ENCODE measurements at regions not wholly inside any gene's neighbourhood (a gene's known extent, or its start where the extent isn't known, plus 50 kb on each side); places are given as distances from the start of the nearest gene placed in this dataset.

- H3K27me3 ChIP-seq (ENCODE audit: insufficient read depth, low read depth, severe bottlenecking), result peaks cover 5% of the 10 kb centered on the region
- DNase-seq, result no peak
- H3K9me3 ChIP-seq (ENCODE audit: severe bottlenecking), result no peaks in the 10 kb centered on the region
- TF ChIP-seq, protein P1, sequence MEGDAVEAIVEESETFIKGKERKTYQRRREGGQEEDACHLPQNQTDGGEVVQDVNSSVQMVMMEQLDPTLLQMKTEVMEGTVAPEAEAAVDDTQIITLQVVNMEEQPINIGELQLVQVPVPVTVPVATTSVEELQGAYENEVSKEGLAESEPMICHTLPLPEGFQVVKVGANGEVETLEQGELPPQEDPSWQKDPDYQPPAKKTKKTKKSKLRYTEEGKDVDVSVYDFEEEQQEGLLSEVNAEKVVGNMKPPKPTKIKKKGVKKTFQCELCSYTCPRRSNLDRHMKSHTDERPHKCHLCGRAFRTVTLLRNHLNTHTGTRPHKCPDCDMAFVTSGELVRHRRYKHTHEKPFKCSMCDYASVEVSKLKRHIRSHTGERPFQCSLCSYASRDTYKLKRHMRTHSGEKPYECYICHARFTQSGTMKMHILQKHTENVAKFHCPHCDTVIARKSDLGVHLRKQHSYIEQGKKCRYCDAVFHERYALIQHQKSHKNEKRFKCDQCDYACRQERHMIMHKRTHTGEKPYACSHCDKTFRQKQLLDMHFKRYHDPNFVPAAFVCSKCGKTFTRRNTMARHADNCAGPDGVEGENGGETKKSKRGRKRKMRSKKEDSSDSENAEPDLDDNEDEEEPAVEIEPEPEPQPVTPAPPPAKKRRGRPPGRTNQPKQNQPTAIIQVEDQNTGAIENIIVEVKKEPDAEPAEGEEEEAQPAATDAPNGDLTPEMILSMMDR (IDR thresholded peaks at IDR 0.05; ENCODE audit: low read depth, low read length), result no peak
- H3K36me3 ChIP-seq, result no peaks in the 10 kb centered on the region
- H3K4me3 ChIP-seq (ENCODE audit: low read depth, low read length), result no peak overlapping the region
- no peak overlapping the region for H3K27ac ChIP-seq
Observed at GRCh38 chr6:6392214-6393068, 72.0 kb upstream of the F13A1 start.

- DNase-seq, result no peak
- TF ChIP-seq, protein P1 (IDR thresholded peaks at IDR 0.05; ENCODE audit: low read depth, low read length), result no peak
- H3K4me3 ChIP-seq (ENCODE audit: low read depth, low read length), result no peak overlapping the region
- H3K27me3 ChIP-seq (ENCODE audit: insufficient read depth, low read depth, severe bottlenecking), result peaks cover 5% of the 10 kb centered on the region
- no peak overlapping the region for H3K27ac ChIP-seq
- H3K9me3 ChIP-seq (ENCODE audit: severe bottlenecking), result no peaks in the 10 kb centered on the region
- H3K36me3 ChIP-seq, result no peaks in the 10 kb centered on the region
Observed at GRCh38 chr6:6393069-6393529, 72.6 kb upstream of the F13A1 start.

GRCh38 chr6:6395581-6396197, 75.2 kb upstream of the F13A1 start:
- Histone ChIP-seq H3K27ac (no peak overlapping the region), H3K4me3 (ENCODE audit: low read depth, low read length) (no peak overlapping the region), H3K27me3 (ENCODE audit: insufficient read depth, low read depth, severe bottlenecking) (peaks cover 5% of the 10 kb centered on the region), H3K36me3 (no peaks in the 10 kb centered on the region), H3K9me3 (ENCODE audit: severe bottlenecking) (no peaks in the 10 kb centered on the region)
- TF ChIP-seq, protein P1 (IDR thresholded peaks at IDR 0.05; ENCODE audit: low read depth, low read length), result no peak
- no peak for DNase-seq

DNA sequence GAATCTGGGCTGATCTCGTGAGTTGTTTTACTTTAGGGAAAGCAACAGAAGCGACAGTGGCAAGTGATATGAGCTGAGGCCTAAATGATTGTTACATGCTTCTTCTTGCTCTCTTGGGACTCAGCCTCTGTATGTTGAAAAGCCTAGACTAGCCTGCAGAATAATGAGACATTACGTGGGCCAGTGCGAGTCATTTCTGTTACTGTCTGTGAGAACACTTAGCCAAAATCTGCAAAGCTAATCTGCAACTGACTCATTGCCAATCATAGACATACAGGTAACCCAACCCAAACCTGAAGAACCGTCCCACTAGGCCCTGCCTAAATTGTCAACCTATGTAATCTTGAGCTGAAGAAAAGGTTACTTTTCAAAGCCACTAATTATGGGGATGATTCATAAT, 77.4 kb upstream of the F13A1 start:
- H3K36me3 ChIP-seq, result no peaks in the 10 kb centered on the region
- no peaks in the 10 kb centered on the region for H3K9me3 ChIP-seq (ENCODE audit: severe bottlenecking)
- H3K27me3 ChIP-seq (ENCODE audit: insufficient read depth, low read depth, severe bottlenecking), result peaks cover 5% of the 10 kb centered on the region
- no peak overlapping the region for H3K4me3 ChIP-seq (ENCODE audit: low read depth, low read length)
- H3K27ac ChIP-seq, result no peak overlapping the region
- TF ChIP-seq, protein P1 (IDR thresholded peaks at IDR 0.05; ENCODE audit: low read depth, low read length), result no peak
- DNase-seq, result no peak

DNA sequence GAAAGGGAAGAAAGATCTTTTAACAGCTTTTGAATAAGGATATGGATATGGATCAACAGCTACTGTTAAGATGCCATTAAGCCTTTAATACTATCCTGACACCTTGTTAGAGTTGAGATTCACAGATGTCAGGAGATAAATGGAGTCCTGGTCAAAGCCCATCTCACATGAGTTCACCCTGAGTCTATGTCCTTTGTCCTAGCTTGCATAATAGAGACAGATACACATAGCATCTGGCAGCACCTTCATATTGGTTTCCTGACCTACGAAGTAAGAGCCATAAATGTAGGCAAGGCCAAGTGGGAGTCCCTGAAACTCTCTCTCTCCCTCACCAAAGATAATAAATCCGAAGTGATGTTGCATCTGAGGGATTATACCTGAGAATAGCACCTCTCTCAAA, 79.1 kb upstream of the F13A1 start:
- Histone ChIP-seq H3K27me3 (ENCODE audit: insufficient read depth, low read depth, severe bottlenecking) (peaks cover 2% of the 10 kb centered on the region), H3K9me3 (ENCODE audit: severe bottlenecking) (no peaks in the 10 kb centered on the region), H3K27ac (no peak overlapping the region), H3K36me3 (no peaks in the 10 kb centered on the region), H3K4me3 (ENCODE audit: low read depth, low read length) (no peak overlapping the region)
- TF ChIP-seq, protein P1 (IDR thresholded peaks at IDR 0.05; ENCODE audit: low read depth, low read length), result no peak
- no peak for DNase-seq

All from WERI-Rb-1 (cell line).